GM21619 (cell line): ENCODE measurements at regions not wholly inside any gene's neighbourhood (a gene's known extent, or its start where the extent isn't known, plus 50 kb on each side); places are given as distances from the start of the nearest gene placed in this dataset.
"Not testable (repeated sequence)": the region's sequence is repeated elsewhere in the genome, so short reads cannot be mapped to it uniquely, and the experiment has no call there.

Experiments
- ATAC-seq: cut with Tn5 transposase; IDR thresholded peaks from one replicate; pipeline ENCODE4 v1.9.1; 2021; ENCODE audit not compliant: unreplicated experiment

GRCh38 chr16:79950932-79951719 lies 350.6 kb upstream of the MAF start:
- no peak for ATAC-seq

DNA sequence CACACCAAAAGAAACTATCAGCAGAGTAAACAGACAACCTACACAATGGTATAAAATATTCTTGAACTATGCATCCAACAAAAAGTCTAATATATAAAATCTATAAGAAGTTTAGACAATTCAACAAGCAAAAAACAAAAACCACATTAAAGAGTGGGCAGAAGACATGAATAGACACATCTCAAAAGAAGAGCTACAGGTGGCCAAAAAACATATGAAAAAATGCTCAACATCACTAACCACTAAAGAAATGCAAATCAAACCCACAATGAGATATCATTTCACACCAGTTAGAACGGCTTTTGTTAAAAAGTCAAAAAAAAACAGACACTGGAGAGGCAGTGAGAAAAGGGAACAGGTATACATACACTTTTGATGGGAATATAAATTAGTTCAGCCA lies 348.9 kb upstream of the MAF start:
- no peak for ATAC-seq

DNA sequence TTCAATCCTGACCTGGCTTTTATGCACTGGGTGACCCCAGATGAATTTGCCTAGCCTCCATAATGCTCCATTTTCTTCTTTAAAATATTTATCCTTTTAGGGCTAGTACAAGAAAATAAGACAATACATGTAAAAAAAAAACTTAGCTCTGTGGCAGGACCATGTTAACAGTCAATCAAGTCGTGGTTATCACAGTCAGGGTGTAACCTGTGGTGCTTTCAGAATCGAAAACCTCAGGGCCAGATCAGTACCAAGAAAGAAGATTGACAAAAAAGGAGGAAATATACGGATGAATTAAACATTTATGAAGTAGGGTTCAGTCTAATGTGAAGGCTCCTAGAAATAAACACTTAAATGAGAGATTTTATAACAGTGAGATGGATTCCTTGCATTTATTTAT lies 347.2 kb upstream of the MAF start:
- ATAC-seq = no peak

GRCh38 chr16:79946252-79946651 lies 345.7 kb upstream of the MAF start:
- no peak for ATAC-seq

DNA sequence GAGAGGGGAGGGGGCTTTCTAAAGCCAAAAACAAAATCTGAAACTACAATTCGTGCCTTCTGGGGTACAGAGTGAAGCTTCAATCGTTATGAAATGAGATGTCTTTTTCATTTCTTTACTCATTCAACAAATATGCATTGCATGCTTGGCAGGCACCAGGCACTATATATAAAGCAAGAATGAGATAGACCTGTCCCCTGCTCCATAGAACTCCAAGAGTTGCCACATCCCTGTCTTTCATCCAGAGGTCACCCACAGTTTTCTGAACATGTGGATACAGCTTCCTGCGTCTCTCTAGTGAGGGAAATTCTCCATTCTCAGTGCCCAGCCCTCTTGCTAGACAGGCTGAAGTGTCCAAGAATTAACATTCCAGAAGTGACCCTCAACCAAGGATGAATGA lies 343.2 kb upstream of the MAF start:
- no peak for ATAC-seq

DNA sequence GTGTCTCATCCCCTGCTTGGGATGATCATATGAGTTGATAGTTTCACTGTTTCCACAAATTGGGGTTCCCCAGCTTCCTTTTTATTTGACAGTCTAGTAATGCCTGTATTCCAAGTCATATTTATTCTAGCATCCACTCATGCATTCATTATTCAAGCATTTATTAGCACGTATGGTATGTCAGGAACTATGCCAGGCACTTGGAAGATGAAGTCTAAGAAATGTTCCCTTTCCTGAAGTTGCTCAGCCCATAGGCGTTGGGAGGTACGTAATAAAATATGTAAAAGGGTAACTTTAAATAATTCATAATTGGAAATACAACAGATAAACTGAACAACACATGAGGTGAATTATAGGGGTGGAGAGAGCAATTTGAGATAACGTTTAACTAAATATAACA lies 338.0 kb upstream of the MAF start:
- no peak for ATAC-seq

- not testable (repeated sequence) for ATAC-seq
These were observed 337.1 kb upstream of the MAF start for GRCh38 chr16:79937671-79938070.

GRCh38 chr16:79933603-79934002 lies 333.1 kb upstream of the MAF start:
- ATAC-seq = no peak

- ATAC-seq = no peak
These were observed 332.0 kb upstream of the MAF start for GRCh38 chr16:79932572-79932971.

- ATAC-seq = no peak
These were observed 331.2 kb upstream of the MAF start for GRCh38 chr16:79931721-79932120.

- ATAC-seq = no peak
These were observed 328.9 kb upstream of the MAF start for GRCh38 chr16:79929260-79929965.

- ATAC-seq = no peak
These were observed 327.8 kb upstream of the MAF start for GRCh38 chr16:79928142-79928873.

DNA sequence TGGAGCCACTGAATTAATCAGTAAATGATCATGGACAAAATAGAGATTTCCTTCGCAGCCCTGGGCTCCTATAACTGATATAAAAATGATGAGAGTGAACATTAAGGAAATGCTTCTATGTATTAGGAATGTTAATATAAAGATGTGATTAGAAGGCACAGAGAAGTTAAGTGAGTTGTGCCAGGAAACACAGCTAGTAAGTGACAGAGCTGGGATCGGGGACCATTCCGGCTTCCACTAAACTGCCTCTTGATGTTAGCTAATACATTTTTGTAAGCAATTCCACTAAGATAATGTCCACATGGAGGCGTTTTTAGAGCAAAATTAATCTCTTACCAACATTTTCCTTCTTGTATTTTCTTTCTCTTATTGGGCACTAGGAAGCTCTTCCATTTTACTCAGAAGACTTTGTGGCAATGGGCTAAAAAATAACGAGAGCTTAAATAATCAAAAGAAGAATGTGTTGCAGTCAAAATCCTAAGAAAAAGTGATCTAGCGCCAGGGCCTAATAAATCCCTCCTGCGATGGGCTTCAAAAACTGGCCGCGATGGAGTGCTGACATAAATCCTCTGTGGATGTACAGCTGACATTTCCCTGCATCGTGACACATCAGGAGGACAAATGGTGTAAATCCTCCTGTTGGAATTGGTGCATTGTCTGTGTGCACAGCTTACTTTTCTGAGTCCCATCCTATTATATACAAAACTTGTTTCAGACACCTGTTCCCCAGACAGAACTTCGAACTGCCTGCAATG lies 326.1 kb upstream of the MAF start:
- ATAC-seq = no peak

DNA sequence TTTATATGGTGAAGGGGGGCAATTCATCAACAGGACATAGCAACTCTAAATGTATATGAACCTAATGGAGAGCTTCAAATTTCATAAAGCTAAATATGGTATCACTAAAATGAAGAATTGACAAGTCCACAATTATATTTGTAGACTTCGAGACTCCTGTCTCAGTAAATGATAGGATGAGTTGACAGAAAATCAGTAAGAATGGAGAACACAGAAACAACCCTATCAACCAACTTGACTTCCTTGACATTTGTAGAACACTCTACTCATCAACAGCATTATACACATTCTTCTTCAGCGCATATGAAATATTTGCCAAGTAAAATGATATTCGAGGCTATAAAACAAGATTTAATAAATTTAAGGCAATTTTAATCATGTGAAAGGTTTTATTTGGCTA lies 322.9 kb upstream of the MAF start:
- ATAC-seq = no peak

DNA sequence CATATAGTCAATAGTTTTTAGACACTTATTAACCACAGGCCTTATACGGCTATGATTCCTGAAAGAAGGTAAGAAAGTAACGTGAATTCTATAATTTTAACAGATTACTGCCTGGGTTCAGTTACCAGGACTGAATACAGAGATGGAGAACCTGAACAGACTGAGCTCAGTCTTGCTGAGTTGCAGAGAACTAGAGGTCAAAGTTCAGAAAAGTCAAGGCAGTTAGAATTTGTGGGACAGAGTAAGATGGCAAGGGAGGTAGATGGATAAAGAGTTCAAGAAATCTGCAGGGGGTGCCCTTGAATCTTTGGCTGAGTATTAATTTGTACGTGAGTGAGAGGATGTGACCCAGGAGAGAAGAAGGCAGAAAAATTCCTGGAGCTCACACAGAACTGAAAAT lies 320.1 kb upstream of the MAF start:
- no peak for ATAC-seq

- ATAC-seq = no peak
These were observed 318.4 kb upstream of the MAF start for GRCh38 chr16:79918916-79919315.

- no peak for ATAC-seq
These were observed 315.2 kb upstream of the MAF start for GRCh38 chr16:79915761-79916160.

DNA sequence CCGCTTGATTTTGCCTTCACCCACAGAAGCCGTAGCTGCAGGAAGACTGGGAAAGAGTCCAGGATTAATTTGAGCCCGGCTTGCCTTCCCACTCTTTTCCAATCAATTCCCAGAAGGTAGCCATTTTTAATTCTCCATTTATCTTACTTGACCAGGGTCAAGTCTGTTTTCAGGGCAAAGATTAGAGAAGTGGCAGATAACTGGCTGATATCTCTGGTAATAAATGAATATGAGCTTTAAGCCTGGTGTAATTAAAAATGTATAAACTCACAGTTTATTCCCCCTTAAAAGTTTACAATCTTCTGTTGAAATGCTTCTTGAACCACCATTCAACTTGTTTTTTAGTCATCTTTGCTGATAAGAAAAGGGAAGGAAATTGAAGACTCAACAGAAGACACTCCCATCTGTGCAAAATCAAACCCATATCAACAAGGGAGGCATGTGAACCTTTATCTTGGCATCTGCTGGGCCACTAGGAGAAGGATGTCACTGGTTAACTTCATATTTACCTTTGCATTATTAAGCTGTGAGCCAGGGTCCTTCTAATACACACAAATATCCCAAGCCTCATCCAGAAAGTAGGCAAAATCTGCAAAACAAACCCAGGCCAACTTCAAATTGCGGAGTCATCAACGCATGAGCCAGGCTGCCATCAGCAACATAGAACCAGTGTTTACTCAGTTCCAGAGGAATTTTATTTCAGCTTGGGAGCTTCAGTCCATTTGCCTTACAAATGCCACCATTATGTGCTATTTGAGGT lies 314.6 kb upstream of the MAF start:
- ATAC-seq = no peak

GRCh38 chr16:79912592-79913310 lies 312.2 kb upstream of the MAF start:
- no peak for ATAC-seq

DNA sequence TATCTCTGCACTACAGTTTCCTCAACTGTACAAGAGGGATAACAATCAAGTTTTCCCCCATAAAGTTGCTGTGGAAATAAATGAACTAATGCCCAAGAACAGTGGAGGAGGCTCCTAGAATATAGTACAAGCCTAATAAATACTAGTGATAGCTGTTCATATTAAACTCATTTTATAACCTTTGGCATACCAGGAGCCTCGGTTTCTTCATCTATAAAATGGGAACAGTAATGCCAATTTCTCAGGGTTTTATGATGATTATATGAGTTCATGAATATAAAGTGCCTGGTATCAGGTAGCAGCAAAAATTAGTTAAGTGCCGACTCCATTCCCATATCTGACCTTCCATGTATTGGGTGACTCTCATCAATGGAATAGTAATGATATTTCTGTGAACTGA lies 311.1 kb upstream of the MAF start:
- ATAC-seq = no peak
